ENCODE measurements at regions not wholly inside any gene's neighbourhood (a gene's known extent, or its start where the extent isn't known, plus 50 kb on each side); places are given as distances from the start of the nearest gene placed in this dataset.
A peak's percentile ranks its signal among the peaks of the same experiment; 100 is the strongest.

- TF ChIP-seq POLR2AphosphoS5 (IDR thresholded peaks at IDR 0.05; ENCODE audit: insufficient read depth in 1 of 2, low read depth in 1 of 2) (no peak), CTCF (IDR thresholded peaks at IDR 0.05) (no peak), POLR2A (IDR thresholded peaks at IDR 0.05) (no peak)
- H3K9me3 ChIP-seq: no peaks in the 10 kb centered on the region
- no peak for DNase-seq (ENCODE audit: extremely low spot score in 2 of 2)
- no peaks in the 10 kb centered on the region for H3K4me1 ChIP-seq
- no peaks in the 10 kb centered on the region for H3K27me3 ChIP-seq
- no peaks in the 10 kb centered on the region for H3K36me3 ChIP-seq
- H3K4me3 ChIP-seq: peak overlapping the region; percentile 42 to 43
- no peak overlapping the region for H3K27ac ChIP-seq
- intact Hi-C loops (cut with DNase I): no loop called here
Observed at GRCh38 chrX:51395480-51395809, 62.8 kb downstream of the NUDT10 start.

Data from vagina (tissue), 2 donors.